ENCODE measurements at regions not wholly inside any gene's neighbourhood (a gene's known extent, or its start where the extent isn't known, plus 50 kb on each side); places are given as distances from the start of the nearest gene placed in this dataset.

DNA sequence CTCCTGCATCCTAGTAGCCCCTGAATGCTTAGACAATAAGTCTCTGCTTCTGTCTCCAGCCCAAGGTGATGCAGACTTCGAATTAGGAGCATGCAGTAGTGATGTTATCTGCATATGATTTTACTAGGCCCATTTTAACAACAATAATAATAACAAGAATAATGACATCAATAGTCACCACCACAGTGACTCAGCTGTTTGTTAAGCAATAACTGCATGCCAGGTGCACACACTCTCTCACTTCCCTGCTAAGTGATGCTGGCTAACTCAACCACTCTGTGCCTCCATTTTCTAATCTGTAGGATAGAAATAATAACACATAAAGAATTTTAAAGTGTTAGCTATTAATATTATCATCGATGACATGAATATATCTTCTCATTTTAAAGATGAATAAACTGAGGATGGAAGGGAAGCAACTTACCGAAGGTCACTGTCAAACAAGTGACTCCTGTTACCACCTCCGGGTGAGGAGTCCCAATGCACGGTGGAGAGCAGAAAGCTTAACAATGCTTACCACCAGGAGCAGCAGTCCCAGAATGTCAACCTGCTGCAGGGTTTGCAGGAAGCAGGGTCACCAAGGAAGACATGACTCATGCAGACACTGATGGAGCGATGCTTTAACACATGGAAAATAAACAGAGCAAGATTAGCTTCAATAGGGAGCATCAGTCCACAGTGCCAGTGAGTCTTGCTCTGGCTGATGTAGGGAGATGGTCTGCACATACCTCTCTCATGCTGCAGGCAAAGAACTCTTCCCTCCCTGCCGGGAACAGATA is 290.2 kb downstream of the SPATA17 start:
- H3K27me3 ChIP-seq (ENCODE audit: control insufficient read depth, low read length): no peaks in the 10 kb centered on the region
- no peaks in the 10 kb centered on the region for H3K9me2 ChIP-seq (replicated peaks; ENCODE audit: control insufficient read depth, low read length)
- H3K27ac ChIP-seq (ENCODE audit: low read depth, low read length): no peak overlapping the region
- no peaks in the 10 kb centered on the region for H4K20me1 ChIP-seq (ENCODE audit: control insufficient read depth, insufficient read depth, low read depth, low read length)
- no peaks in the 10 kb centered on the region for H3K4me1 ChIP-seq (ENCODE audit: control insufficient read depth, low read length)
- TF ChIP-seq, protein P1, sequence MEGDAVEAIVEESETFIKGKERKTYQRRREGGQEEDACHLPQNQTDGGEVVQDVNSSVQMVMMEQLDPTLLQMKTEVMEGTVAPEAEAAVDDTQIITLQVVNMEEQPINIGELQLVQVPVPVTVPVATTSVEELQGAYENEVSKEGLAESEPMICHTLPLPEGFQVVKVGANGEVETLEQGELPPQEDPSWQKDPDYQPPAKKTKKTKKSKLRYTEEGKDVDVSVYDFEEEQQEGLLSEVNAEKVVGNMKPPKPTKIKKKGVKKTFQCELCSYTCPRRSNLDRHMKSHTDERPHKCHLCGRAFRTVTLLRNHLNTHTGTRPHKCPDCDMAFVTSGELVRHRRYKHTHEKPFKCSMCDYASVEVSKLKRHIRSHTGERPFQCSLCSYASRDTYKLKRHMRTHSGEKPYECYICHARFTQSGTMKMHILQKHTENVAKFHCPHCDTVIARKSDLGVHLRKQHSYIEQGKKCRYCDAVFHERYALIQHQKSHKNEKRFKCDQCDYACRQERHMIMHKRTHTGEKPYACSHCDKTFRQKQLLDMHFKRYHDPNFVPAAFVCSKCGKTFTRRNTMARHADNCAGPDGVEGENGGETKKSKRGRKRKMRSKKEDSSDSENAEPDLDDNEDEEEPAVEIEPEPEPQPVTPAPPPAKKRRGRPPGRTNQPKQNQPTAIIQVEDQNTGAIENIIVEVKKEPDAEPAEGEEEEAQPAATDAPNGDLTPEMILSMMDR (IDR thresholded peaks at IDR 0.05; ENCODE audit: low read depth, low read length, poor library complexity, severe bottlenecking): no peak
- no peak for TF ChIP-seq EZH2phosphoT487 (IDR thresholded peaks at IDR 0.05; ENCODE audit: borderline replicate concordance, low read length)
- H3K9me3 ChIP-seq (ENCODE audit: control insufficient read depth, insufficient read depth, low read length): no peaks in the 10 kb centered on the region
- H3K4me2 ChIP-seq (ENCODE audit: low read length): no peak overlapping the region
- H3K4me3 ChIP-seq (ENCODE audit: low read length): no peak overlapping the region
- H3K79me2 ChIP-seq (ENCODE audit: control insufficient read depth, low read length): no peaks in the 10 kb centered on the region
- no peaks in the 10 kb centered on the region for H3F3A ChIP-seq (ENCODE audit: control insufficient read depth, insufficient read depth)
- H3K36me3 ChIP-seq (ENCODE audit: control insufficient read depth, low read length): no peaks in the 10 kb centered on the region

DNA sequence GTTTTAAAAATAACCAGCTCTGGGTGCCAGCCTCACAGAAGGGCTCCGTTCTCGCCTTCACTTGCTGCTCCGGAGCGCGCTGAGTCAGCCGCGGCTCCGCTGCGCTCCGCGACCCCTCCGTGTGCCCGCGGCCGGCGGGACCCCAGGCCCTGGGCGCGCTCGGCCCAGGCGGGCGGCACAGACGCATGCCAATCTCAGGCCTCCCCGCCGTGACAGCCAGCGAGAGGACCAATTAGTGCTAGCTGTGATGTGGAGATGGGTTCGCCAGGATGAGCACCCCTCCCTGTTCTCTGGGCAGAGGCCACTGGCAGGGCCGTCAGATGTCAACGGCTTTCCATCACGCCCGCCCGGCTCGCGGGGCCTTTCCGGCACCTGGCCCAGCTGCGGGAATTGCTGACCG is 293.8 kb downstream of the SPATA17 start:
- Histone ChIP-seq H3K9me3 (ENCODE audit: control insufficient read depth, insufficient read depth, low read length) (no peaks in the 10 kb centered on the region), H3K27me3 (ENCODE audit: control insufficient read depth, low read length) (no peaks in the 10 kb centered on the region), H3F3A (ENCODE audit: control insufficient read depth, insufficient read depth) (no peaks in the 10 kb centered on the region), H3K36me3 (ENCODE audit: control insufficient read depth, low read length) (no peaks in the 10 kb centered on the region), H3K27ac (ENCODE audit: low read depth, low read length) (no peak overlapping the region), H4K20me1 (ENCODE audit: control insufficient read depth, insufficient read depth, low read depth, low read length) (no peaks in the 10 kb centered on the region), H3K4me2 (ENCODE audit: low read length) (no peak overlapping the region), H3K4me3 (ENCODE audit: low read length) (no peak overlapping the region), H3K79me2 (ENCODE audit: control insufficient read depth, low read length) (no peaks in the 10 kb centered on the region), H3K9me2 (replicated peaks; ENCODE audit: control insufficient read depth, low read length) (no peaks in the 10 kb centered on the region), H3K4me1 (ENCODE audit: control insufficient read depth, low read length) (no peaks in the 10 kb centered on the region)
- TF ChIP-seq EZH2phosphoT487 (IDR thresholded peaks at IDR 0.05; ENCODE audit: borderline replicate concordance, low read length): no peak
- TF ChIP-seq, protein P1 (IDR thresholded peaks at IDR 0.05; ENCODE audit: low read depth, low read length, poor library complexity, severe bottlenecking): no peak

DNA sequence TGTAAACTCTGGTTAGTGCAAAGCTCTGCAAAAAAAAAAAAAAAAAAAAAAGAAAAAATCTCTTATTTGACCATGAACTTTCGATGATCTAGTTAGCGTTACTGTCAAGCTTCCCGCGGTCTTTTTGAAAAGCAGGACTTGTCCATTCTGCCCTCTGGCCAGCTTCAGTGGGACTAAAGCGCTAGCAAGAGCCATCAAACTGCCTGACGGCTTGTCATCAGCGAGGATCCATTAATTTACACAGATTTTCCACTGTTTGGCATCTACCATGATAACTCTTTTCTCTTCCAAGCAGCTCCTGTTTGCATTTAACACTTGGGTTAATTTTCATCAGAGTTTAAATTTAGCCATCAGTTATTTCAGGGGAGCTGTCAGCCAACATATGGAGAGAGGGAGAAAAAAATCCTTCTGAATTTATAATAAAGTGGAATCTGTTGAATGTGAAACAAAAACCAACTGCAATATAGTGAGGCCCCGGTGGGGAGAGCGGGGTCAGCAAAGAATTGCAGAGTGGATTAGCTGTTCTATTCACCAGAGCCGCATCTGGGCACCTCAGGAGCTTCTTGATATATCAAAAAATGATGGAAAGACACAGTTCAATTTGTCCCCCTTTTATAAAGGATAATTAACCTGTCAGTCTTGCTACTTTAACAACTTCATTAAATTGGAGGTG is 298.2 kb downstream of the SPATA17 start:
- H3K4me3 ChIP-seq (ENCODE audit: low read length): no peak overlapping the region
- no peaks in the 10 kb centered on the region for H3K79me2 ChIP-seq (ENCODE audit: control insufficient read depth, low read length)
- H3K36me3 ChIP-seq (ENCODE audit: control insufficient read depth, low read length): no peaks in the 10 kb centered on the region
- TF ChIP-seq, protein P1 (IDR thresholded peaks at IDR 0.05; ENCODE audit: low read depth, low read length, poor library complexity, severe bottlenecking): no peak
- TF ChIP-seq EZH2phosphoT487 (IDR thresholded peaks at IDR 0.05; ENCODE audit: borderline replicate concordance, low read length): no peak
- H3K4me1 ChIP-seq (ENCODE audit: control insufficient read depth, low read length): no peaks in the 10 kb centered on the region
- H3K4me2 ChIP-seq (ENCODE audit: low read length): no peak overlapping the region
- H4K20me1 ChIP-seq (ENCODE audit: control insufficient read depth, insufficient read depth, low read depth, low read length): no peaks in the 10 kb centered on the region
- H3K9me2 ChIP-seq (replicated peaks; ENCODE audit: control insufficient read depth, low read length): no peaks in the 10 kb centered on the region
- H3F3A ChIP-seq (ENCODE audit: control insufficient read depth, insufficient read depth): no peaks in the 10 kb centered on the region
- H3K27me3 ChIP-seq (ENCODE audit: control insufficient read depth, low read length): no peaks in the 10 kb centered on the region
- no peaks in the 10 kb centered on the region for H3K9me3 ChIP-seq (ENCODE audit: control insufficient read depth, insufficient read depth, low read length)
- no peak overlapping the region for H3K27ac ChIP-seq (ENCODE audit: low read depth, low read length)
